ENCODE measurements at regions not wholly inside any gene's neighbourhood (a gene's known extent, or its start where the extent isn't known, plus 50 kb on each side); places are given as distances from the start of the nearest gene placed in this dataset.

- TF ChIP-seq, protein P1, sequence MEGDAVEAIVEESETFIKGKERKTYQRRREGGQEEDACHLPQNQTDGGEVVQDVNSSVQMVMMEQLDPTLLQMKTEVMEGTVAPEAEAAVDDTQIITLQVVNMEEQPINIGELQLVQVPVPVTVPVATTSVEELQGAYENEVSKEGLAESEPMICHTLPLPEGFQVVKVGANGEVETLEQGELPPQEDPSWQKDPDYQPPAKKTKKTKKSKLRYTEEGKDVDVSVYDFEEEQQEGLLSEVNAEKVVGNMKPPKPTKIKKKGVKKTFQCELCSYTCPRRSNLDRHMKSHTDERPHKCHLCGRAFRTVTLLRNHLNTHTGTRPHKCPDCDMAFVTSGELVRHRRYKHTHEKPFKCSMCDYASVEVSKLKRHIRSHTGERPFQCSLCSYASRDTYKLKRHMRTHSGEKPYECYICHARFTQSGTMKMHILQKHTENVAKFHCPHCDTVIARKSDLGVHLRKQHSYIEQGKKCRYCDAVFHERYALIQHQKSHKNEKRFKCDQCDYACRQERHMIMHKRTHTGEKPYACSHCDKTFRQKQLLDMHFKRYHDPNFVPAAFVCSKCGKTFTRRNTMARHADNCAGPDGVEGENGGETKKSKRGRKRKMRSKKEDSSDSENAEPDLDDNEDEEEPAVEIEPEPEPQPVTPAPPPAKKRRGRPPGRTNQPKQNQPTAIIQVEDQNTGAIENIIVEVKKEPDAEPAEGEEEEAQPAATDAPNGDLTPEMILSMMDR (IDR thresholded peaks at IDR 0.05; ENCODE audit: low read depth, low read length, poor library complexity, severe bottlenecking) = no peak
- no peak for TF ChIP-seq EZH2phosphoT487 (IDR thresholded peaks at IDR 0.05; ENCODE audit: borderline replicate concordance, low read length)
Measured at GRCh38 chr15:46710401-46710960, 1006.8 kb upstream of the SEMA6D start.
